ENCODE measurements at regions not wholly inside any gene's neighbourhood (a gene's known extent, or its start where the extent isn't known, plus 50 kb on each side); places are given as distances from the start of the nearest gene placed in this dataset.

GRCh38 chr6:23330632-23331031, 761.3 kb downstream of the HDGFL1 start:
- no peak for TF ChIP-seq CTCF (IDR thresholded peaks at IDR 0.05; ENCODE audit: low read depth, low read length, missing control alignments)
- DNase-seq: no peak
- in situ Hi-C loops (cut with HindIII; ENCODE audit: low pct_ligation_motif_present, low sequenced_read_pairs): no loop called here
- H3K27me3 ChIP-seq (replicated peaks): no peaks in the 10 kb centered on the region
- no peak overlapping the region for H3K27ac ChIP-seq
- H3K4me3 ChIP-seq (ENCODE audit: low read depth, low read length): no peak overlapping the region
- no peaks in the 10 kb centered on the region for H3K36me3 ChIP-seq (replicated peaks)

- in situ Hi-C loops (cut with HindIII; ENCODE audit: low pct_ligation_motif_present, low sequenced_read_pairs): no loop called here
- Histone ChIP-seq H3K27me3 (replicated peaks) (no peaks in the 10 kb centered on the region), H3K36me3 (replicated peaks) (no peaks in the 10 kb centered on the region), H3K4me3 (ENCODE audit: low read depth, low read length) (no peak overlapping the region), H3K27ac (no peak overlapping the region)
- no peak for DNase-seq
- TF ChIP-seq CTCF (IDR thresholded peaks at IDR 0.05; ENCODE audit: low read depth, low read length, missing control alignments): no peak
Observed at GRCh38 chr6:23334360-23334759, 765.0 kb downstream of the HDGFL1 start.

- in situ Hi-C loops (cut with HindIII; ENCODE audit: low pct_ligation_motif_present, low sequenced_read_pairs): no loop called here
- H3K27me3 ChIP-seq (replicated peaks): no peaks in the 10 kb centered on the region
- H3K27ac ChIP-seq: no peak overlapping the region
- no peaks in the 10 kb centered on the region for H3K36me3 ChIP-seq (replicated peaks)
- no peak overlapping the region for H3K4me3 ChIP-seq (ENCODE audit: low read depth, low read length)
- no peak for DNase-seq
- TF ChIP-seq CTCF (IDR thresholded peaks at IDR 0.05; ENCODE audit: low read depth, low read length, missing control alignments): no peak
Observed at GRCh38 chr6:23335894-23336293, 766.5 kb downstream of the HDGFL1 start.

GRCh38 chr6:23339268-23339667, 769.9 kb downstream of the HDGFL1 start:
- in situ Hi-C loops (cut with HindIII; ENCODE audit: low pct_ligation_motif_present, low sequenced_read_pairs): no loop called here
- DNase-seq: no peak
- TF ChIP-seq CTCF (IDR thresholded peaks at IDR 0.05; ENCODE audit: low read depth, low read length, missing control alignments): no peak
- H3K27me3 ChIP-seq (replicated peaks): no peaks in the 10 kb centered on the region
- H3K36me3 ChIP-seq (replicated peaks): no peaks in the 10 kb centered on the region
- H3K27ac ChIP-seq: no peak overlapping the region
- no peak overlapping the region for H3K4me3 ChIP-seq (ENCODE audit: low read depth, low read length)

GRCh38 chr6:23340271-23340670, 770.9 kb downstream of the HDGFL1 start:
- H3K4me3 ChIP-seq (ENCODE audit: low read depth, low read length): no peak overlapping the region
- H3K36me3 ChIP-seq (replicated peaks): no peaks in the 10 kb centered on the region
- H3K27ac ChIP-seq: no peak overlapping the region
- no peaks in the 10 kb centered on the region for H3K27me3 ChIP-seq (replicated peaks)
- TF ChIP-seq CTCF (IDR thresholded peaks at IDR 0.05; ENCODE audit: low read depth, low read length, missing control alignments): no peak
- in situ Hi-C loops (cut with HindIII; ENCODE audit: low pct_ligation_motif_present, low sequenced_read_pairs): no loop called here
- no peak for DNase-seq

- H3K4me3 ChIP-seq (ENCODE audit: low read depth, low read length): no peak overlapping the region
- no peak overlapping the region for H3K27ac ChIP-seq
- no peaks in the 10 kb centered on the region for H3K36me3 ChIP-seq (replicated peaks)
- in situ Hi-C loops (cut with HindIII; ENCODE audit: low pct_ligation_motif_present, low sequenced_read_pairs): no loop called here
- no peak for DNase-seq
- no peak for TF ChIP-seq CTCF (IDR thresholded peaks at IDR 0.05; ENCODE audit: low read depth, low read length, missing control alignments)
- no peaks in the 10 kb centered on the region for H3K27me3 ChIP-seq (replicated peaks)
Observed at GRCh38 chr6:23343610-23344306, 774.4 kb downstream of the HDGFL1 start.
